ENCODE measurements at regions not wholly inside any gene's neighbourhood (a gene's known extent, or its start where the extent isn't known, plus 50 kb on each side); places are given as distances from the start of the nearest gene placed in this dataset.

- TF ChIP-seq CTCF (IDR thresholded peaks at IDR 0.05), result no peak
- TF ChIP-seq POLR2A (IDR thresholded peaks at IDR 0.05), result no peak
Measured at GRCh38 chr2:82289446-82289845, 1984.9 kb upstream of the LRRTM1 start.

Data from ovary (tissue), 3 donors.